HFFc6 (cell line): ENCODE measurements at regions not wholly inside any gene's neighbourhood (a gene's known extent, or its start where the extent isn't known, plus 50 kb on each side); places are given as distances from the start of the nearest gene placed in this dataset.
"Not testable (repeated sequence)": the region's sequence is repeated elsewhere in the genome, so short reads cannot be mapped to it uniquely, and the experiment has no call there.

Source experiments
- DNase-seq: peaks from one replicate; pipeline ENCODE4 v3.0.0-alpha.2; 2018
- H3K27ac Mint-ChIP-seq: 2 replicates; pipeline ENCODE4 v1.8.0; 2020; ENCODE audit warnings: mild to moderate bottlenecking, mixed read lengths
- H3K27me3 Mint-ChIP-seq: 2 replicates; pipeline ENCODE4 v1.8.0; 2021; ENCODE audit warnings: mild to moderate bottlenecking, moderate library complexity, mixed read lengths; ENCODE audit not compliant: insufficient read depth
- H3K36me3 Mint-ChIP-seq: 2 replicates; pipeline ENCODE4 v1.8.0; 2021; ENCODE audit warnings: low read depth, mixed read lengths
- H3K4me1 Mint-ChIP-seq: 2 replicates; pipeline ENCODE4 v1.8.0; 2020; ENCODE audit warnings: low read depth, mixed read lengths
- H3K4me3 Mint-ChIP-seq: 2 replicates; pipeline ENCODE4 v1.8.0; 2020; ENCODE audit warnings: mild to moderate bottlenecking, moderate library complexity, mixed read lengths
- H3K9me3 Mint-ChIP-seq: 2 replicates; pipeline ENCODE4 v1.8.0; 2020; ENCODE audit warnings: mild to moderate bottlenecking, mixed read lengths
- TF ChIP-seq, protein P1 (sequence below): fragments of 200-600 bp; sonication (generic); IDR thresholded peaks from 2 replicates; pipeline ENCODE4 v1.5.0; 2021; ENCODE audit warnings: antibody characterized with exemption, mild to moderate bottlenecking

DNA sequence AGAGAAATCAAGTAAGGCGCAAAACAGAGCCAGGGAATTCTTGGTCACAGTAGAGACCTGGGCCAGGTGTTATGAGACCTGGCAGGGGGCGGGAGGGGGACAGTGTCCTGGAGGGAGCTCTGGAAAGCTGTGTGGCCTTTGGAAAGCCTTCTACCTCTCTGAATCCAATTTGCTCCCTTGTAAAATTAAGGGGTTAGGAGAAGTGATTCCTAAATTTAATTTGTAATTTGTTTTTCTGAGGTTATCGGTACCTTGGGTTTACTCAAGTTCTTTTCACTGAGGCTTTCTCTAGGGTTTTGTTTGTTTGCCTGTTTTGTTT lies 920.8 kb downstream of the TYW1 start:
- TF ChIP-seq, protein P1, sequence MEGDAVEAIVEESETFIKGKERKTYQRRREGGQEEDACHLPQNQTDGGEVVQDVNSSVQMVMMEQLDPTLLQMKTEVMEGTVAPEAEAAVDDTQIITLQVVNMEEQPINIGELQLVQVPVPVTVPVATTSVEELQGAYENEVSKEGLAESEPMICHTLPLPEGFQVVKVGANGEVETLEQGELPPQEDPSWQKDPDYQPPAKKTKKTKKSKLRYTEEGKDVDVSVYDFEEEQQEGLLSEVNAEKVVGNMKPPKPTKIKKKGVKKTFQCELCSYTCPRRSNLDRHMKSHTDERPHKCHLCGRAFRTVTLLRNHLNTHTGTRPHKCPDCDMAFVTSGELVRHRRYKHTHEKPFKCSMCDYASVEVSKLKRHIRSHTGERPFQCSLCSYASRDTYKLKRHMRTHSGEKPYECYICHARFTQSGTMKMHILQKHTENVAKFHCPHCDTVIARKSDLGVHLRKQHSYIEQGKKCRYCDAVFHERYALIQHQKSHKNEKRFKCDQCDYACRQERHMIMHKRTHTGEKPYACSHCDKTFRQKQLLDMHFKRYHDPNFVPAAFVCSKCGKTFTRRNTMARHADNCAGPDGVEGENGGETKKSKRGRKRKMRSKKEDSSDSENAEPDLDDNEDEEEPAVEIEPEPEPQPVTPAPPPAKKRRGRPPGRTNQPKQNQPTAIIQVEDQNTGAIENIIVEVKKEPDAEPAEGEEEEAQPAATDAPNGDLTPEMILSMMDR, result no peak
- DNase-seq, result no peak
- H3K4me1 Mint-ChIP-seq, result no peaks in the 10 kb centered on the region
- 0 out of 2 replicates have a peak, but pooled peaks cover 4% of the 10 kb centered on the region for H3K36me3 Mint-ChIP-seq
- no peak overlapping the region for H3K27ac Mint-ChIP-seq
- peaks cover 60% of the 10 kb centered on the region for H3K9me3 Mint-ChIP-seq
- no peak overlapping the region for H3K4me3 Mint-ChIP-seq
- no peaks in the 10 kb centered on the region; the same call in 1 of the 2 replicates for H3K27me3 Mint-ChIP-seq

DNA sequence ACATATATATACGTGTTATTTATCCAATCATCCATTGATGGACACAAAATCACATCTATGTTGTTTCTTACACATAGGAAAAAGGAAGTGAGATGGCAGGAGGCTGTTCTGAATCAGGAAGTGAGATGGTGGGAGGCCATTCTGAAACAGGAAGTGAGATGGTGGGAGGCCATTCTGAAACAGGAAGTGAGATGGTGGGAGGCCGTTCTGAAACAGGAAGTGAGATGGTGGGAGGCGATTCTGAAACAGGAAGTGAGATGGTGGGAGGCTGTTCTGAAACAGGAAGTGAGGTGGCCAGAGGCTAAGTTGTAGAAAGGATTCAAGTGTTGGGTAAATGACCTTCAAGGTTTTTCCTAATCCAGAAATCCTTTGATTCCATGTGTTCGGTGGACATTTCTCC lies 921.5 kb downstream of the TYW1 start:
- DNase-seq, result no peak
- Mint-ChIP-seq H3K36me3 (0 out of 2 replicates have a peak, but pooled peaks cover 4% of the 10 kb centered on the region), H3K4me1 (no peaks in the 10 kb centered on the region), H3K9me3 (peaks cover 59% of the 10 kb centered on the region), H3K4me3 (no peak overlapping the region), H3K27me3 (no peaks in the 10 kb centered on the region; the same call in 1 of the 2 replicates), H3K27ac (no peak overlapping the region)
- TF ChIP-seq, protein P1, result no peak

DNA sequence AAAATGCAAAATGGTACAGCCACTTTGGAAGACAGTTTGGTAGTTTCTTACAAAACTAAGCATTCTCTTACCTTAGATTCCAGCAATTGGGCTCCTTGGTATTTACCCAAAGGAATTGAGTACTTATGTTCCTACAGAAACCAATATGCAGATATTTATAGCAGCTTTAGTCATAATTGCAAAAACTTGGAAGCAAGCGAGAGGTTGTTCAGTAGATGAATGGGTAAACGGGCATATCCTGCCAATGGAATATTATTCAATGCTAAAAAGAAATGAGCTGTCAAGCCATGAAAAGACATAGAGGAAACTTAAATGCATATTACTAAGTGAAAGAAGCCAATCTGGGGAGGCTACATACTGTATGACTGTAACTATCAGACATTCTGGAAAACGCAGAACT lies 926.7 kb downstream of the TYW1 start:
- Mint-ChIP-seq H3K27me3 (peaks cover 2% of the 10 kb centered on the region; the same call in 1 of the 2 replicates), H3K4me1 (no peaks in the 10 kb centered on the region)

DNA sequence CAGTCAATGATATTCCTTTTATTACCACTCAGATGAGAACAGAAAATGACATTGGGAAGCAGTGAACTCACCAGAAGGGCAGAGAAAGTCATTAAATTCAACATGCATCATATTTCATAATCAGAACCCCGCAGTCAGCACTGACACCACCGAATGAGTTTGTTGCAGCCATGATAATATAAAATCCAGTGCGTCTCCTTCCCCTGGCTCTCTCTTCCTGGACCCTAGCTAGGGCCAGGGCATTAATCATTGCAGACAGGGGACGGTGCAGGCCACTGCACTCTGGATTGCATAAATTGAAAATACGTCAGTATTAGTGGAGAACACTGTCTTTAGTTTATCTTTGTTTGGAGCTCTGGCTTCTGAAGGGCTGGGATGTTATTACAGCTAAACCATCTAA lies 931.5 kb downstream of the TYW1 start:
- H3K27me3 Mint-ChIP-seq, result peaks cover 4% of the 10 kb centered on the region; the same call in 1 of the 2 replicates
- no peaks in the 10 kb centered on the region for H3K4me1 Mint-ChIP-seq
- no peaks in the 10 kb centered on the region; the same call in 1 of the 2 replicates for H3K36me3 Mint-ChIP-seq
- DNase-seq, result no peak
- TF ChIP-seq, protein P1, result no peak
- peaks cover 41% of the 10 kb centered on the region for H3K9me3 Mint-ChIP-seq
- H3K4me3 Mint-ChIP-seq, result no peak overlapping the region
- H3K27ac Mint-ChIP-seq, result no peak overlapping the region

More for the DNA sequence above, 926.7 kb downstream of the TYW1 start:
- no peak overlapping the region for H3K27ac Mint-ChIP-seq
- H3K4me3 Mint-ChIP-seq, result no peak overlapping the region
- TF ChIP-seq, protein P1, result no peak
- H3K9me3 Mint-ChIP-seq, result peaks cover 42% of the 10 kb centered on the region
- DNase-seq, result no peak
- no peaks in the 10 kb centered on the region for H3K36me3 Mint-ChIP-seq

DNA sequence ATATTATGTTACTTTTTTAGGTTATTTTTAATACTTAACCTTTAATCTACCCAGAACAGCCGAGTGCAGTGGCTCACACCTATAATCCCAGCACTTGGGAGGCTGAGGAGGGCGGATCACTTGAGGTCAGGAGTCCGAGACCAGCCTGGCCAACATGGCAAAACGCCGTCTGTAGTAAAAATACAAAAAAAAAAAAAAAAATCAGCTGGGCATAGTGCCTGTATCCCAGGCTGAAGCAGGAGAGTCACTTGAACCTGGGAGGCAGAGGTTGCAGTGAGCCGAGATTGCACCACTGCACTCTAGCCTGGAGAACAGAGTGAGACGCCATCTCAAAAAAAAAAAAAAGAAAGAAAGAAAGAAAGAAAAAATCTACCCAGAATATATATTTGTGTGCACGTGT lies 939.8 kb downstream of the TYW1 start:
- not testable (repeated sequence) for DNase-seq, H3K4me1 Mint-ChIP-seq, H3K27ac Mint-ChIP-seq, H3K36me3 Mint-ChIP-seq, H3K4me3 Mint-ChIP-seq, H3K27me3 Mint-ChIP-seq
- H3K9me3 Mint-ChIP-seq, result peaks cover 43% of the 10 kb centered on the region

DNA sequence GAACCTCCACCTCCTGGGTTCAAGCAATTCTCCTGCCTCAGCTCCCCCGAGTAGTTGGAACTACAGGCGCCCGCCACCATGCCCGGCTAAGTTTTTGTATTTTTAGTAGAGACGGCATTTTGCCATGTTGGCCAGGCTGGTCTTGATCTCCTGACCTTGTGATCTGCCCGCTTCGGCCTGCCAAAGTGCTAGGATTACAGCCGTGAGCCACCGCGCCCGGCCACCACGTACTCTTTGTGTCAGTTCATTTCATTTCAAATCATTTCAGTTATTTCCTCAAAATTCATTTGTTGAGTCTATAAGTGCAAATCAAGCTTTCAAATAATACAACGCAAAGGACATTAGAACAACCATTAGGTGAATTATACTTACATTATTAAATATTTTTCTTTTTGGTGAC lies 943.8 kb downstream of the TYW1 start:
- Mint-ChIP-seq H3K4me3 (no peak overlapping the region), H3K27ac (no peak overlapping the region), H3K4me1 (no peaks in the 10 kb centered on the region; the same call in 1 of the 2 replicates), H3K9me3 (peaks cover 41% of the 10 kb centered on the region), H3K27me3 (peaks cover 2% of the 10 kb centered on the region), H3K36me3 (no peaks in the 10 kb centered on the region; the same call in 1 of the 2 replicates)
- TF ChIP-seq, protein P1, result no peak
- DNase-seq, result no peak
